HG02938 (cell line): ENCODE measurements at regions not wholly inside any gene's neighbourhood (a gene's known extent, or its start where the extent isn't known, plus 50 kb on each side); places are given as distances from the start of the nearest gene placed in this dataset.

Experiments
- ATAC-seq: cut with Tn5 transposase; IDR thresholded peaks from one replicate; pipeline ENCODE4 v1.9.1; 2021; ENCODE audit warnings: mild to moderate bottlenecking, moderate library complexity; ENCODE audit not compliant: unreplicated experiment

GRCh38 chr5:30765227-30765626 is 428.3 kb upstream of the CDH6 start:
- no peak for ATAC-seq

GRCh38 chr5:30764704-30765103 is 428.8 kb upstream of the CDH6 start:
- no peak for ATAC-seq

- ATAC-seq = no peak
Measured at GRCh38 chr5:30759731-30760130, 433.8 kb upstream of the CDH6 start.

GRCh38 chr5:30752015-30752414 is 441.5 kb upstream of the CDH6 start:
- ATAC-seq = no peak

- no peak for ATAC-seq
Measured at GRCh38 chr5:30749971-30750370, 443.5 kb upstream of the CDH6 start.

GRCh38 chr5:30747412-30747811 is 446.1 kb upstream of the CDH6 start:
- no peak for ATAC-seq

- no peak for ATAC-seq
Measured at GRCh38 chr5:30736669-30737068, 456.8 kb upstream of the CDH6 start.

GRCh38 chr5:30734118-30734517 is 459.4 kb upstream of the CDH6 start:
- no peak for ATAC-seq

- ATAC-seq = no peak
Measured at GRCh38 chr5:30725073-30725472, 468.4 kb upstream of the CDH6 start.

GRCh38 chr5:30698217-30698616 is 495.3 kb upstream of the CDH6 start:
- no peak for ATAC-seq

GRCh38 chr5:30693326-30693725 is 500.2 kb upstream of the CDH6 start:
- no peak for ATAC-seq

- no peak for ATAC-seq
Measured at GRCh38 chr5:30690931-30691330, 502.6 kb upstream of the CDH6 start.

GRCh38 chr5:30687461-30687860 is 506.0 kb upstream of the CDH6 start:
- ATAC-seq = no peak

- no peak for ATAC-seq
Measured at GRCh38 chr5:30686530-30686929, 507.0 kb upstream of the CDH6 start.

- ATAC-seq = no peak
Measured at GRCh38 chr5:30676223-30676840, 517.2 kb upstream of the CDH6 start.

GRCh38 chr5:30667293-30667692 is 526.2 kb upstream of the CDH6 start:
- ATAC-seq = no peak

GRCh38 chr5:30663536-30663935 is 530.0 kb upstream of the CDH6 start:
- ATAC-seq = no peak

- no peak for ATAC-seq
Measured at GRCh38 chr5:30662373-30662772, 531.1 kb upstream of the CDH6 start.

GRCh38 chr5:30661730-30662129 is 531.8 kb upstream of the CDH6 start:
- no peak for ATAC-seq

- ATAC-seq = no peak
Measured at GRCh38 chr5:30659417-30659816, 534.1 kb upstream of the CDH6 start.

GRCh38 chr5:30650311-30650710 is 543.2 kb upstream of the CDH6 start:
- no peak for ATAC-seq

- no peak for ATAC-seq
Measured at GRCh38 chr5:30638899-30639298, 554.6 kb upstream of the CDH6 start.

- no peak for ATAC-seq
Measured at GRCh38 chr5:30627945-30628344, 565.5 kb upstream of the CDH6 start.
